SKM-1 (cell line): ENCODE measurements at regions not wholly inside any gene's neighbourhood (a gene's known extent, or its start where the extent isn't known, plus 50 kb on each side); places are given as distances from the start of the nearest gene placed in this dataset.
A peak's percentile ranks its signal among the peaks of the same experiment; 100 is the strongest.
"Not testable (repeated sequence)": the region's sequence is repeated elsewhere in the genome, so short reads cannot be mapped to it uniquely, and the experiment has no call there.

Experiments
- DNase-seq: peaks from one replicate; lab custom pipeline; 2025; ENCODE audit not compliant: unreplicated experiment; lab: John Stamatoyannopoulos, UW

GRCh38 chr15:62362144-62362543 is 197.1 kb upstream of the C2CD4B start:
- DNase-seq: no peak

GRCh38 chr15:62362608-62363007 is 197.5 kb upstream of the C2CD4B start:
- no peak for DNase-seq

GRCh38 chr15:62363913-62364312 is 198.8 kb upstream of the C2CD4B start:
- DNase-seq: no peak

DNA sequence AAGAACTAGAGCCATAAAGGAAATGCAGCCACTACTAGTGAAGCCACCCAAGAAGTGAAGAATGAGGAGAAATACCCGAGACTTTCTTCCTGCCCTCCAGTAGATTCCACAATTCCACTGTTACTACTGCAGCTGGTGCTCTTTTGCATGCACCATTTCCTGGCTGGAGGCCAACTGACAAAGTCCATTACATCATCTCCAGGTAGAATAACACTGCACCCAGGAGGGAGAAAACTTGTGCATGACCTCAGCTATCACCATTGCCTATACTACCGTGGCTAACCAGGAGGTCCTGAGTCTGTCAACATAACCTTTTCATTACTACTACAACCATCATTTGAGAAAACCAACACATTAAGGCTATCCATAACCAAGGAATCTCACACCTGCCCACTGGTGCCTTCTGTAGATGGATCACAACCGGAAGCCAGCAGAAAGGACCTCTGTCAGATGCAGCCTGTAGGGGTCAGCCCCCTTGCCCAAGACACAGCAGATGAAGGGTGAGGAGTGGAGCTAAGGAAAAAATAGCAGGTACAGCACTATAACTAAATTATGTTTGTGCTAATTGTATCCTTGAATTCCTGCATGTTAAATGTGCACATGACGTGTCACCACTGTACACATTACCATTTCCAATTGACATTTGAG is 200.8 kb upstream of the C2CD4B start:
- no peak for DNase-seq

DNA sequence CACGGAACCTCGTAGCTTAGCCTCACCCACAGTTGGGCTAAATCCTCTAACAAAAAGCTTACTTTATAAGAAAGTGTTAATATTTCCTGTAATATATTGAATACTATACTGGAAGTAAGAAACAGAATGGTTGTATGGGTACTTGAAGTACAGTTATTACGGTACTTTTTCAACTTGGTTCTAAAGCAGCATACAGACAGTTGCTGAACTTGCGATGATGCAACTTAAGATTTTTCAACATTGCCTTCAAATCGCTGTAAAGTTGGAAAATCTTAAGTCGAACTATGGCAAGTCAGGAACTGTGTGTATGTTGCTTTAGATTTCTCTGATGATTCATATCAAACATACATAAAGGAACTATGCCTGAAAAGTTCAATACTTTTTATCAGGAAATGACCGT is 204.4 kb upstream of the C2CD4B start:
- no peak for DNase-seq

- not testable (repeated sequence) for DNase-seq
Measured at GRCh38 chr15:62371683-62372082, 206.6 kb upstream of the C2CD4B start.

GRCh38 chr15:62377736-62378480 is 212.8 kb upstream of the C2CD4B start:
- no peak for DNase-seq

DNA sequence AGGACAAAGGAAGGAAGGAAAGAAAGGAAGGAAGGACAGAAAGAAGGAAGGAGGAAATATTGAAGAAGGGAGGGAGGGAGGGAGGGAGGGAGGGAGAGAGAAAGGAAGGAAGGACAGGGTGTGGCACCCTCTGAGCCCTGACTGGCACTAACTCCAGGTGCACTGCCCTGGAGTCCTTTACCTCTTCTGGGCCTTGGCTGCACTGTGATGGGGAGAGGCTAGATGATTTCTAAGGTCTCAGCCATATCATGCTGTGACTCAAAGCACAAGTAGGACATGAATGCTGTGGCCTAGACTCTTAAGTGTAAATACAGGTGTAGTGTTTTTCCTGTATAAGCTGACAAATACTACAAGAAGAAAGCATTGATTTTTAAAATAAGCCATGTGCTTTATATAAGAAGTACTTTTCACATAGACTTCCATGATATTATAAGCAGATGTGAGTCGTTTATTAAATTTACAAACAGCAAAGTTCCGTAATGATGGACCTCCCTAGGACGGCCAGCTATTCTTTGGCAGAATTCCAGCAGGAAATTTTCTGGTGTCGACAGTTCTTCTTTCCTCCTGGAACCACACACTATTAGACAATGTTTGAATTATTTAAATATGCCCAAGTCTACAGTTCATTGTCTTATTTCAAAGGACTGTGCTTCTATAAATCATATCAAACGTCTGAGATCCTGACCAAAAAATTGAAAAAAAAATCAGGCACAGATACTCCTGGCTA is 213.8 kb upstream of the C2CD4B start:
- no peak for DNase-seq

- DNase-seq: no peak
Measured at GRCh38 chr15:62380011-62380410, 214.9 kb upstream of the C2CD4B start.

GRCh38 chr15:62382046-62382445 is 217.0 kb upstream of the C2CD4B start:
- no peak for DNase-seq

- DNase-seq: peak; percentile 15
Measured at GRCh38 chr15:62389885-62390790, 225.1 kb upstream of the C2CD4B start, which contains the start of gene TLN2. Gene TLN2, plus strand, starts transcription at chr15:62390550.

DNA sequence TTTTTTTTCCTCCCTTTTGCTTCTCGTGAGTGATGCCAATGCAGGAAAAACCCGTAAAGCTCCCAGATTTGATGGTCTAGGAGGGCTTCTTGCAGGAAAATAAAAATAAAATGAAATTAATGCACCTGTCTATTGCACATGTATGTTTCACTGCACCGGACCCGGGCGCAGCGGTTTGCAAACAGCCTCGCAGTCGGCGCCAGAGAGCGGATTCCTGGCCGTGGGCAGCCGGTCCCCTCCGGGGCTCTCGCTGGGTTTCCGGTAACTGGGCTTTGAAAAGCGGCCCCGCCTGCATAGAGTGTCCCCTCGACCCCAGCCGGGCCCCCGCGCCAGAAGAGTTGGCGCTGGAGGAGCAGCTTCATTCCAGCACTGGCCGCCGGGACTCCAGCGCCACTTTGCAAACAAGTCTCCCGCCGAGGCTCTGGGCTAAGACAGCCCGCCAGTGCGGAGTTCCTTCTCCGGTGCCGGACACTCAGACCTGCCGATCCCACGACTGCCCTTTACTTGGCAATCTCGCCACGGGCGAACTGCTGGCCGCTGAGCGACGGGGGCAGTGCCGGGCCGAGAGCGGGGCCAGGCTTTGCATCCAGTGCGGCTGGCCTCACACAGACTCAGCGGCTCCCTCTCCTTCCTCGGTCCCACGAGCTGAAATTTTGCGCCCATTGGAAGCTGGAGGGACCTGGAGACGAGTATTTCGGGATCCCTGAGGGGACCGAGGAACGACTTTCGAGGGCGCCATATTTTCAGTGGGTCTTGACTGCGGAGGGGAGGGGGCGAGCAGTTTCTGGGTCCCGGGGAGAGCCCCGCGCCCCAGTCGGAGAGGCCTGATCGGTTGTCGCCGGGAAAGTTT is 225.9 kb upstream of the C2CD4B start:
- no peak for DNase-seq

DNA sequence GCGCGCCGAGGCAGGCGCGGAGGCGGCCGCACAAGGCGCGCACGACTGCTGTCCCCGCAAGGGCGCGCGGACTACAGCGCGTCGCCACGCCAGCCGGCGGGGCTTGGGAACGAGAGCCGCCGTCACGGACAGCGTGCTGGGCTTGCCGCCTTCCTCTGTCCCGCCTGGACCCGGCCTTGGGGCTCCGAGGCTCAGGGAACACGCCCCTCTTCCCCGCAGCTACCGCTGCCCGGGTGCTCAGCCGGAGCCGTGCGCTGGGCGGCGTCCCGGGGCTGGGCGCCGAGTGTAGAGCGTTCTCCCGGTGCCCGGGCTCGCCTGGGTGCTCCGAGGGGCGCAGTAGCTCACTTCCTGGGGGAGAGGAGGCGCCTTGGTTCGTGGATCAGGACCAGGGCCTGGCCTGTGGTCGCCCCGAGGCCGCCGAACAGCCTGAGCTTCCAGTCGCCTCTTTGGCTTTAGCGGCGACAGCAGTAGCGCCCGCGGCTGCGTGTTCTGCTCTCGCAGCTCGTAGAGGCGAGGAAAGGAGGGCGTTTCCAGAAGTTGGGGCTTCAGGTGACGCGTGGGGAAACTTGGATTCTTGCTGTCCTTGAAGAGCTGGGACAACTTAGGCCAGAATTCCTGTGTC is 226.7 kb upstream of the C2CD4B start:
- no peak for DNase-seq

- no peak for DNase-seq
Measured at GRCh38 chr15:62392376-62392775, 227.3 kb upstream of the C2CD4B start.

DNA sequence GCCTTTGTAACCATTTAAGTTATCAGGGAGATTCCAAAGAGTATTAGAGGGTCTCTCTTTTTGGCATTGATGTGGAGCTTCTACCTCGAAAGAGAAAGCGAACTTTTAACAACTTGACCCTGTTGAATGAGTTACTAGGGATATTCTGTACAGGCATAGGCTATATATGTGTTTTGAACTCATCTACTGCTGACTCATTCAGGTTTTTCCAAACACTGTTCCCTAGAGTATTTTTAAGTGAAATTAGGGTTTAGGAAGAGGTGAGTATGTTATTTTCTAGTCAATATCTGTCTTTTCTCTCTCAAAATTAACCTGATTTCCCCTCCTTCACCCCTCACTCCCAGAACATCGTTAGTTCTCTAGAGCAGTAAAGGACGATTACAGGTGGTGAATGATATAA is 228.1 kb upstream of the C2CD4B start:
- DNase-seq: no peak

DNA sequence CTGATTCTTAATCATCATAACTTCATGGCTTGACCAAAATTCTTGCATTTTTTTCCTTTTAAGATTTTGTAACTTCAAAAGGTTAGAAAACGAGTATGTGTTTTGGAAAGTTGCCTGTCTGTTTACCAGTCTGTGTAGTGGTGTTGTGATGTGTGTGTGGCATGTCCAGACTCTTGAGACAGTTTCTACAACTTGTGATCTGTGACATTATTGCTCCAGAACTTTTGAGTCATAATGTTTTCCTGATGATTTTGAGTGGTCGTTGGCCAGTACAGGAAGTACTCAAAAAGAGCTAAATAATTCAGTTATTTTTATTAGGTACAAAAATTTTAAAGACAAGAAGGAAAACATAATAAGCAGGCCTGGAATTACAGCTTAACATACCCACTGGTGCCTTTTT is 229.0 kb upstream of the C2CD4B start:
- no peak for DNase-seq

- DNase-seq: no peak
Measured at GRCh38 chr15:62400778-62401177, 235.7 kb upstream of the C2CD4B start.

DNA sequence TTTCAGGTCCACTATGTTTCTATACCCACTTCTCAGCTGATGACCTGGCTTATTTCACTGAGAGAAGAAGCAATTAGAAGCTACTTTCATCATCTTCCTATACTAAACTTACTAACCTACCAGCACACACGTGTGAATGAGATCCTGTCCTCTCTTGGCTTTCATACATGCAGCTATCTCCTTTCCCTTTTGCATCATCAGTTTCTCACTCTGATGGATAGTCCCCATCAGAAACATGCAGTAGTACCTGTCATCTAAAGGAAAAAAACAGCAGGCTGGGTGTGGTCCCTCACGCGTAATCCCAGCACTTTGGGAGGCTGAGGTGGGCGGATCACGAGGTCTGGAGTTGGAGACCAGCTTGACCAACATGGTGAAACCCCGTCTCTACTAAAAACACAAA is 237.6 kb upstream of the C2CD4B start:
- DNase-seq: no peak

GRCh38 chr15:62403164-62403809 is 238.2 kb upstream of the C2CD4B start:
- no peak for DNase-seq
